IPS-18a (cell line): ENCODE measurements at regions not wholly inside any gene's neighbourhood (a gene's known extent, or its start where the extent isn't known, plus 50 kb on each side); places are given as distances from the start of the nearest gene placed in this dataset.

Experiments
- H3K27ac ChIP-seq: one replicate; pipeline ENCODE4 v1.5.1; 2013; ENCODE audit warnings: low read length
- H3K27me3 ChIP-seq: one replicate; pipeline ENCODE4 v1.6.1; 2013; ENCODE audit warnings: mild to moderate bottlenecking, low read length; ENCODE audit not compliant: control insufficient read depth, insufficient read depth
- H3K36me3 ChIP-seq: one replicate; pipeline ENCODE4 v1.6.1; 2013; ENCODE audit warnings: low read depth, low read length; ENCODE audit not compliant: control insufficient read depth
- H3K4me1 ChIP-seq: one replicate; pipeline ENCODE4 v1.6.1; 2013; ENCODE audit warnings: low read depth, low read length; ENCODE audit not compliant: control insufficient read depth
- H3K4me3 ChIP-seq: one replicate; pipeline ENCODE4 v1.5.1; 2013; ENCODE audit warnings: low read length
- H3K9ac ChIP-seq: one replicate; pipeline ENCODE4 v1.6.1; 2013; ENCODE audit warnings: mild to moderate bottlenecking, low read length, moderate library complexity
- H3K9me3 ChIP-seq: one replicate; pipeline ENCODE4 v1.6.1; 2013; ENCODE audit warnings: low read depth, low read length; ENCODE audit not compliant: control insufficient read depth

DNA sequence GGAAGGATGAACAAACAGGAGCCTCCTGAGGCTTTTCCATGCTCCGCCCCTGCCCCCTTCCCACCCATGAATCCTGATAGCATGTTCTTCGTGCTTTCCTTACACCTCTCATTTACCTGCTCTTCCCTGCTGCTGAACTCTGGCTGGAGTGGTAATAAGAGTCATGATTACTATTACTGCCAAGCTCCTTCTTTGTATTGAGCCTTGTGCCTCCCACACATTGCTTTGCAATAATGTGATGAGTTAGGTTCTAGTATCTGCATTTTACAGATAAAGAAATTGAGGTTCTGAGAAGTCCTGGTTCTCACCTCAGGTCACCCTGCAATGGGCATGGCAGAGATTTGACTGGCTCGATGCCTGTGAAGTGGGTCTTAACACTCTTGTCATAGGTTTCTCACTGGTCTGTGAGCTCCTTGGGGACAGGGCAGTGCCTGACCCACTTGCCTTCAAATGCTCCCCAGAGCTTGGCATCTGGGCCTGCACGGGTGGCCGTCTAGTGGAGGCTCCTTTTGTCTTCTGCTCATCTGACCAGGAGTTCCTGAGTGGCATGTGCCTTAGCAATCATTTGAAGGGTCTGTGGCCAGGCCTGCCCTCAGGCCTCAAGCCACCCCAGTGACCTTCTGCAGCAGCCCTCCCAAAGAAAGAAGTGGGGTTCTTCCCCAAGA, 309.2 kb upstream of the ZMIZ1 start:
- Histone ChIP-seq H3K4me3 (no peak overlapping the region), H3K36me3 (no peaks in the 10 kb centered on the region), H3K27ac (no peak overlapping the region), H3K9me3 (no peaks in the 10 kb centered on the region), H3K27me3 (no peaks in the 10 kb centered on the region), H3K9ac (no peak overlapping the region), H3K4me1 (peaks cover 6% of the 10 kb centered on the region)

DNA sequence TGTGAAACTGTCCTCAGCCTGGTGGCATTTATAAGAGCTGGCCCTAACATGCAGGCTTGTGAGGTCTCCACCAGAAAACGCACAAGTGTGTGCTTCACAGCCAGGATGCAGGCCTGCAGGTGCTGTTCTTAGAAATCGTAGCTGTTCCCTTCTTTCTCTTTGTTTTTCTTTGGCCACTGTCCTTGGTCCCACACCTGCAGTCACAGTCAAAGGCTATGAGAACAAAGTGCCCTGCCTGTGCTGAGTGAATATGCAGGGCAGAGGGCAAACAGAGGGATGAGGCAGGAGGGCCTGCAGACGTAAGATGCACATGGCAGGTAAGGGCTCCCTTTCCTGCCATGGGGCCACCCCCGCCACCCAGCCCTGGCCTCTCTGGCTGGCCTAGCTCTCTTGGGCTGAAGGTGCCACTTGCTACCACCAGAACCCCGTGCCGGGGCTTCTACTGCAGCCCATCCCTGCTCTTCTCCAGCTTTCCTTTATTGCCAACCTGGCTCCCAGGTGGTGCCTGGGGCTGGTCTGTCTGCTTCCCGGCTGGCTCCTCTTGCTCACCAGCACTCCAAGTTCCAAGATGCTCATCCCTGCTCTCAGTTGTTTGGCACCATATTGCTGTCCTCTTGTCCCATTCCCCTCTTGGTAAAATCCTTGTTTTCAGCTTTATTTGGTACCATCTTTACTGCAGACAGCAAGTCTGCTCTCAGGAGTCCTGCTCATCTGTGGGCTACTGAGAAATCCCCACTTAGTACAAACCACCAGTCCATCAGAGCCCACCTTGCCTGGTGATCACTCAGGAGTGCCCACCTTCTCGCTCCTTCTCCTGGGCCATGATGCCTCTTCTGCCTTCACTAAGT, 308.1 kb upstream of the ZMIZ1 start:
- Histone ChIP-seq H3K4me3 (no peak overlapping the region), H3K9me3 (no peaks in the 10 kb centered on the region), H3K4me1 (no peaks in the 10 kb centered on the region), H3K9ac (no peak overlapping the region), H3K27me3 (no peaks in the 10 kb centered on the region), H3K36me3 (no peaks in the 10 kb centered on the region), H3K27ac (no peak overlapping the region)

DNA sequence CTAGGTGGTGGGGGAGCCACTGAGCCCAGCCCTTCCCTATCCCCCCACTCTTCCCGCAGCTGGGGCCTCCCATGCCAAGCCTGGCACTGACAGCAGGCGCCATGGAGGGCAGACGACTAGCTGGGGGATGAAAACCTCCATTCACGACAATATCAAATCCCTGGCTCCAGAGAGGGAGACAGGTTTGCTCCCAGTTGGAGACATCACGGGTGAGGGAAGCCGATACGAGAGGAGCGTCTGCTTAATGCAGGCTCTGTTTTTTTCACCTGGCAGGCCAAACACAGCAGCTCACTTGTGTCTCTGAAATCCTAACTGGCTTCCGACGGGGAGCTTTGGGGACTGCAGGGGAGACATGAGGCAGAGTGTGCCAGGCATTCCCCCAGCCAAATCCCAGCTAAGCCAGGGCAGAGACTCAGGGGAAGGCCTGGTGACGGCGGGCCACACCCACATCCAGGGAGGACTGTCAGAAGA, 307.4 kb upstream of the ZMIZ1 start:
- Histone ChIP-seq H3K27me3 (no peaks in the 10 kb centered on the region), H3K9ac (no peak overlapping the region), H3K9me3 (no peaks in the 10 kb centered on the region), H3K4me1 (no peaks in the 10 kb centered on the region), H3K36me3 (no peaks in the 10 kb centered on the region), H3K27ac (no peak overlapping the region), H3K4me3 (no peak overlapping the region)

DNA sequence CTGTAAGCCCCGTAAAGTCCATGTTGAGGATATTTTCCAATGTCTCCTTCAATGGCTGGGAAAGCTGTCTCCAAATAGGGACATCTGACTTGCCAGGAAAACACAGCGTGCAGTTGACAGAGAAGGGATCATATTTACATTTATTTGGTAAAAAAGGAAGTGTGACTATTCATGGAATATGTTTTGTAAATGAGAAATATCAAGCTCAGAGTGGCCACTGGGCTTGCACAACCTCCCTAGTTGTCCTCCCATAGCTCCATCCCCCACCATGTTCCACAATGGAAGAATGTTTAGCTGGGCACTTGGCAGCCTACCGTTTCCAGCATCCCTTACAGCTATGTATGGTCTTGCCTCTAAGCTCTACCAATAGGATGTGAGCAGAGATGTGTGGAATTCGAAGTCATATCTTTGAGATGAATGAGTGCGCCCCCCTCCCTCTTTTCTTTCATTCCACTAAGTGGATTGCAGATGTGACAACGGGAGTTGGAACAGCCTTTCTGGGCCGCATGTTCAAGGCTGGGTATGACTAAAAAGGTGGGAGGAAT, 306.6 kb upstream of the ZMIZ1 start:
- no peak overlapping the region for H3K27ac ChIP-seq
- no peaks in the 10 kb centered on the region for H3K9me3 ChIP-seq
- no peaks in the 10 kb centered on the region for H3K4me1 ChIP-seq
- no peaks in the 10 kb centered on the region for H3K36me3 ChIP-seq
- H3K27me3 ChIP-seq = no peaks in the 10 kb centered on the region
- H3K4me3 ChIP-seq = no peak overlapping the region
- no peak overlapping the region for H3K9ac ChIP-seq

DNA sequence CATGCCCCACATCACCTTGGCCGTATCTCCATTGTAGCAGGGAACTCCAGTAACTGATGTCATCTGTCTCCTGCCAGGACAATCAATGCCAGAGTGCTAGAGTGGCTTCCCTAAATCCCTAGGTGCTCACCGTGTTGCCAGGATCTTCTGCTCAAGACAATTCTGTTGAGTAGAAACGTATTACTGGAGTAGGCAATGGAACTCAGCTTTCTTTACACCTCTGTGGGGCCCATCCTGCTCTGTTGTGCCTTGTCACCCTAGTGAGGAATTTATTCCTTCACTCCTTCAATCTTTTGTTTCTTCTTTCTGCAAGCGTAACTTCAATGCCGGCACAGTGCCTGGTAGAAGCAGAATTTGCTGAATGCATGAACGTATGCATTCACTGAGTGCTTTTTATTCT, 305.5 kb upstream of the ZMIZ1 start:
- Histone ChIP-seq H3K9ac (no peak overlapping the region), H3K27ac (no peak overlapping the region), H3K9me3 (no peaks in the 10 kb centered on the region), H3K27me3 (no peaks in the 10 kb centered on the region), H3K4me3 (no peak overlapping the region), H3K36me3 (no peaks in the 10 kb centered on the region), H3K4me1 (no peaks in the 10 kb centered on the region)

DNA sequence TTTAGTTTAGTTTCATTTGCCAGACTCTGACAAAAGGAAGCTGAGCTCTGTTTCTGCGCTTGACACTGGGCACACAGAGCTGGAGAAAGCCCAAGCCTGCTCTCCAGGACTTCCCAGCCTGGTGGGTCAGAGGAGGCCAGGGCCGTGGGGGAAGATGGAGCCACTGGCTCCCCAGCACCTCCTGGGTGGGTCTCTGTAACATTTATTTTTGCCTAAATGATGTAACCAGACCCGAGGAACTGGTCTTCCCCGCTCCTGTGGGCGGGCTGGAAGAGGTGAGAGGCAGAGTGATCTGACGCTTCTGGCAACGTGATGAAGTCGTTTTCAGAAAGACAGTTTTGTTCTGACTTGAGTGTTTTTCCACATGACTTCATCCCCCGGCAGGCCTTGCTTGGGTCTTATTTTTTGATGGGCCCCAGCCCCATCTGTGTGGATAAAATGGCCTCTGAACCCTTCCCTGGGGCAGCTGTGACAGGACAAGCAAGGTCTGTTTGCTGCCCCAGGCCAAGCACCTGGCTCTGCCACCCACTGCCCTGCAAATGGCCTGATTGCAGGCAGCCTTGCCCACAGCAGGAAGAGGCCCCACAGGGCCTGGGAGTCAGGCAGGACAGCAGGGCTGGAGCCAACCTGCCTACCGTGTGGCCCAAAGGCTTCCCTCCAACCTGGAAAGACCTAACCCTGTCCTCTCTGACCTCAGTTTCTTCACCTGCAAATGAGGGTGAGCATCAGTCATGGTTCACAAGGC, 304.9 kb upstream of the ZMIZ1 start:
- no peaks in the 10 kb centered on the region for H3K27me3 ChIP-seq
- no peaks in the 10 kb centered on the region for H3K4me1 ChIP-seq
- no peak overlapping the region for H3K4me3 ChIP-seq
- H3K27ac ChIP-seq = no peak overlapping the region
- no peaks in the 10 kb centered on the region for H3K36me3 ChIP-seq
- no peaks in the 10 kb centered on the region for H3K9me3 ChIP-seq
- no peak overlapping the region for H3K9ac ChIP-seq

DNA sequence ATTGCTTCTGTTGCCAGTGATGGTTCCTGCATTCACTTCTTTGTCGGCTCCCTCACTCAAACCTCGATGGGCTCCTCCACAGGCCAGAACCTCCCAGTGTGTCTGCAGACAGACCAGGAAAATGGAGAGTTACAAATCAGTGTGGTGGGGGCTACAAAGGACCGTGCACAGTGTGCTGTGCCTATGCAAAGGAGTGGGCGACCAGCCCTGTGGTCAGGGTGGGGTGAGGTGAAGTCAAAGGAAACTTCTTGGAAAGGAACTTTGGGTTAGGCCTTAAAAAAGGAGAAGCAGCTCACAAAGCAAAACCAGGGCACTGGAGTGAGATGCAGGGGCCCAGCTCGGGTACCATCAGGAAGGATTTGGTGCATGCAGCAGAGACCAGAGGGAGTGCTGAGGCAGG, 304.3 kb upstream of the ZMIZ1 start:
- H3K4me1 ChIP-seq = no peaks in the 10 kb centered on the region

DNA sequence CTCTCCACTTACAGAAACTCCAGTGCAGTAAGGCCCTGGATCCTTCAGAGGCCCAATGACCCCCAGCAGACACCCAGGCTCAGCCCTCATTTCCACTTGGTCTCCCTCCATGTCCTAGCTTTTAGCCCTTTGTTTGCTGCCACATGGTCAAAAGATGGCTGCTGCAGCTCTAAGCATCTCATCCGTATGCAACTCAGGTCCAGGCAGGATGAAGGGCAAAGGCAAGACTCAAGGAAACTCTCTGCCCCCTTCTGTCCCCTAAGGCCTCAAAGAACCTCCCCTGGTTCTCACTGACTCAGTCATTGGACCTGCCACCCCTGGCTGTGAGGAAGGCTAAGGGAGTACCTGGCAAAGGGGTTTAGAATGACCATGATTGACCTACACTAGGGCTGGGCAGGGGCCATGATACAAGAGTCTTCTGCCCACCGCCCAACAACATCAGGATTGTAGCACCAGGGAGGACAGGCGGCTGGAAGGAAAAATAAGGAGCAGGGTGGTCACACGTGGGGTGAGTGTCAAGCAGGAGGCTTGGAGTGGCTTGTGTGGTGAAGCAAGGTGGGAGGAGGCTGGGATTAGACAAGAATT, 303.8 kb upstream of the ZMIZ1 start:
- no peaks in the 10 kb centered on the region for H3K4me1 ChIP-seq
- H3K27ac ChIP-seq = no peak overlapping the region
- no peaks in the 10 kb centered on the region for H3K9me3 ChIP-seq
- no peak overlapping the region for H3K4me3 ChIP-seq
- H3K36me3 ChIP-seq = no peaks in the 10 kb centered on the region
- H3K27me3 ChIP-seq = no peaks in the 10 kb centered on the region
- no peak overlapping the region for H3K9ac ChIP-seq

More for the DNA sequence above, 304.3 kb upstream of the ZMIZ1 start:
- H3K27me3 ChIP-seq = no peaks in the 10 kb centered on the region
- H3K4me3 ChIP-seq = no peak overlapping the region
- no peak overlapping the region for H3K9ac ChIP-seq
- no peaks in the 10 kb centered on the region for H3K36me3 ChIP-seq
- H3K27ac ChIP-seq = no peak overlapping the region
- H3K9me3 ChIP-seq = no peaks in the 10 kb centered on the region

DNA sequence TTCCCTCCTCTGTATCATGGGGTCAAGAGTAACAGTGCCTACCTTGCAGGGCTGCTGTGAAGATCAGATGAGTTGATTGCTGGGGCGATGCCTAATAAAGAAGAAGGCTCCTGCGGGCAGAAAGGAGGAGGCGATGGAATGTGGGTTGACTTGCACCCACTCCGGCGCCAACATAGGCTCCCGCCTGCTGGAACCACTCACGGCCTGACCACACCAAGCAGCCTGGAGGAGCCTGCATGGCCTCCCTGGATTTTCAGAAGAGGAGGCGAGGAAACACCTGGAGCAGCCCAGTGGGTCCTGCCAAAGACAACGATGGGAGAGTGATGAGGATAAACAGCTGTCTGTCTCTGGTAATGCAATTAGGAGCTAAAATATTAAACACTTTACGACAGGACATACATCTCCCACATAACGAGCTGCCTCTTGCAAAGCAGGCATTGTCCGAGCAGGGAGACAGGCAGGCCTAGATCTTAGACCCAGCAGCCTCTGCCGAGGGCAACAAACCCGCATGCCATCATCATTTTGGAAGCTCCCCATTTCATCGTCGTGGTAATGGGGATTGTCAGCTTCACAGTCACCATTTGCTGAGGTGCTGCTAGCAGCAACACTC, 302.9 kb upstream of the ZMIZ1 start:
- Histone ChIP-seq H3K9me3 (no peaks in the 10 kb centered on the region), H3K4me1 (no peaks in the 10 kb centered on the region), H3K9ac (no peak overlapping the region), H3K36me3 (no peaks in the 10 kb centered on the region), H3K27ac (no peak overlapping the region), H3K4me3 (no peak overlapping the region), H3K27me3 (no peaks in the 10 kb centered on the region)

DNA sequence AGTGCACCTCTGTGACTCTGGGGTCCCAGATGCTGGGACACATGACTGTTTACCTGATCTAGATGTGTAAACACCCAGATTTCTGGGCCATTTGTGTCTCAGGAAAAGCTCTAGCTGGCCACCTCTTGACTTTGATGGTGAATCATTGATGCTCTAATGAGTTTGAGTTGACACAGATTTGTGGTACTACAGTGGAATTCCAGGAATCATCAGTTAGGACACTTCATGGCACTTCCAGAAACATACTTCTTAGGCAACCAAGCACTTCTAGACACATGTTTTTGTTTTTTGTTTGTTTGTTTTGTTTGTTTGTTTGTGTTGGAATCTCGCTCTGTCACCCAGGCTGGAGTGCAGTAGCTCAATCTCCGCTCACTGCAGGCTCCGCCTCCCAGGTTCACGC, 302.2 kb upstream of the ZMIZ1 start:
- H3K36me3 ChIP-seq = no peaks in the 10 kb centered on the region
- H3K27ac ChIP-seq = no peak overlapping the region
- H3K4me1 ChIP-seq = no peaks in the 10 kb centered on the region
- no peaks in the 10 kb centered on the region for H3K27me3 ChIP-seq
- no peak overlapping the region for H3K4me3 ChIP-seq
- H3K9ac ChIP-seq = no peak overlapping the region
- H3K9me3 ChIP-seq = no peaks in the 10 kb centered on the region
